IMR-90 (cell line): ENCODE measurements at regions not wholly inside any gene's neighbourhood (a gene's known extent, or its start where the extent isn't known, plus 50 kb on each side); places are given as distances from the start of the nearest gene placed in this dataset.
A peak's percentile ranks its signal among the peaks of the same experiment; 100 is the strongest.

Experiments
- ATAC-seq: fragments of 200-7000 bp; cut with Tn5 transposase; 2 replicates; pipeline ENCODE4 v1.9.1; 2020; ENCODE audit warnings: low read depth, mild to moderate bottlenecking, moderate library complexity
- BruUV-seq: library from RNA; stranded (reverse); fragments of 400-500 nt; replicated peaks from 2 replicates; lab custom pipeline; 2021; lab: Mats Ljungman, UMichigan
- CTCF ChIA-PET: fragments of 300-600 bp; formaldehyde crosslinking; extraction: SDS; loops from one replicate; lab custom pipeline; 2021; ENCODE audit warnings: antibody characterized with exemption; lab: Yijun Ruan, JAX
- POLR2A ChIA-PET: fragments of 300-600 bp; sonication (Branson Sonifier 250); formaldehyde crosslinking; loops from one replicate; lab custom pipeline; 2022; ENCODE audit warnings: antibody characterized with exemption; ENCODE audit not compliant: unreplicated experiment; lab: Charles Lee
- DNase-seq: peaks from one replicate; pipeline ENCODE4 v3.0.0; 2013
- H2AFZ ChIP-seq: replicated peaks from 2 replicates; pipeline ENCODE3; 2013; ENCODE audit warnings: low read length, mild to moderate bottlenecking; ENCODE audit not compliant: poor library complexity
- H2AK5ac ChIP-seq: 2 replicates; pipeline ENCODE4 v1.6.1; 2013; ENCODE audit warnings: low read depth, low read length, inconsistent platforms
- H2AK9ac ChIP-seq: replicated peaks from 2 replicates; pipeline ENCODE3; 2013; ENCODE audit warnings: mild to moderate bottlenecking, low read depth, low read length, moderate library complexity; ENCODE audit not compliant: poor library complexity
- H2BK120ac ChIP-seq: 2 replicates; pipeline ENCODE4 v1.6.1; 2013; ENCODE audit warnings: low read depth, low read length, inconsistent platforms
- H2BK15ac ChIP-seq: 3 replicates; pipeline ENCODE4 v1.6.1; 2013; ENCODE audit warnings: low read depth, low read length, inconsistent platforms
- H2BK20ac ChIP-seq: 2 replicates; pipeline ENCODE4 v1.6.1; 2013; ENCODE audit warnings: low read depth, mild to moderate bottlenecking, inconsistent platforms, low read length, moderate library complexity
- H2BK5ac ChIP-seq: 2 replicates; pipeline ENCODE4 v1.6.1; 2013; ENCODE audit warnings: mild to moderate bottlenecking, low read depth, low read length, inconsistent platforms; ENCODE audit not compliant: poor library complexity, severe bottlenecking
- H3K14ac ChIP-seq: replicated peaks from 2 replicates; pipeline ENCODE4 v1.6.1; 2013; ENCODE audit warnings: low read depth, low read length, inconsistent platforms
- H3K18ac ChIP-seq: 2 replicates; pipeline ENCODE4 v1.6.1; 2013; ENCODE audit warnings: low read depth, low read length, control low read depth
- H3K23ac ChIP-seq: 2 replicates; pipeline ENCODE4 v1.6.1; 2013; ENCODE audit warnings: low read depth, low read length, inconsistent platforms
- H3K27ac ChIP-seq: 2 replicates; pipeline ENCODE4 v1.5.1; 2013; ENCODE audit warnings: mild to moderate bottlenecking, control low read depth, low read length; ENCODE audit not compliant: insufficient read depth
- H3K27me3 ChIP-seq: 2 replicates; pipeline ENCODE4 v1.6.1; 2013; ENCODE audit warnings: low read length; ENCODE audit not compliant: control insufficient read depth, insufficient read depth
- H3K36me3 ChIP-seq: 2 replicates; pipeline ENCODE4 v1.6.1; 2013; ENCODE audit warnings: low read length, mixed read lengths; ENCODE audit not compliant: control insufficient read depth, insufficient read depth
- H3K4ac ChIP-seq: 2 replicates; pipeline ENCODE4 v1.6.1; 2013; ENCODE audit warnings: low read depth, low read length, inconsistent platforms
- H3K4me1 ChIP-seq: 2 replicates; pipeline ENCODE4 v1.6.1; 2013; ENCODE audit warnings: low read length, mixed read lengths; ENCODE audit not compliant: control insufficient read depth, insufficient read depth
- H3K4me2 ChIP-seq: 2 replicates; pipeline ENCODE4 v1.6.1; 2013; ENCODE audit warnings: low read depth, mild to moderate bottlenecking, control low read depth, low read length, moderate library complexity
- H3K4me3 ChIP-seq: 2 replicates; pipeline ENCODE4 v1.5.1; 2013; ENCODE audit warnings: low read depth, mild to moderate bottlenecking, control low read depth, low read length, moderate library complexity; ENCODE audit not compliant: insufficient read depth
- H3K56ac ChIP-seq: 2 replicates; pipeline ENCODE4 v1.6.1; 2013; ENCODE audit warnings: low read length, inconsistent platforms; ENCODE audit not compliant: insufficient read depth; ENCODE audit errors: extremely low read depth
- H3K79me1 ChIP-seq, 2 experiments: 2 replicates each; pipeline ENCODE4 v1.6.1; 2013; ENCODE audit warnings: low read length in 2 of 2, inconsistent platforms in 1 of 2, low read depth in 1 of 2
- H3K9ac ChIP-seq: 2 replicates; pipeline ENCODE4 v1.6.1; 2013; ENCODE audit warnings: low read depth, low read length, control low read depth
- H3K9me1 ChIP-seq: 2 replicates; pipeline ENCODE4 v1.6.1; 2013; ENCODE audit warnings: low read length, inconsistent platforms; ENCODE audit not compliant: insufficient read depth
- H3K9me3 ChIP-seq: 2 replicates; pipeline ENCODE4 v1.6.1; 2013; ENCODE audit warnings: low read length; ENCODE audit not compliant: control insufficient read depth, insufficient read depth
- H4K20me1 ChIP-seq: 2 replicates; pipeline ENCODE4 v1.6.1; 2013; ENCODE audit warnings: low read length, inconsistent platforms; ENCODE audit not compliant: insufficient read depth
- H4K5ac ChIP-seq: 2 replicates; pipeline ENCODE4 v1.6.1; 2013; ENCODE audit warnings: mild to moderate bottlenecking, low read depth, low read length, control low read depth
- H4K8ac ChIP-seq, 2 experiments: 2 replicates each; pipeline ENCODE4 v1.6.1; 2013; ENCODE audit warnings: low read depth in 2 of 2, low read length in 2 of 2, control low read depth in 1 of 2, inconsistent platforms in 1 of 2
- H4K91ac ChIP-seq: 2 replicates; pipeline ENCODE4 v1.6.1; 2013; ENCODE audit warnings: low read depth, low read length, inconsistent platforms; ENCODE audit not compliant: insufficient read depth
- CEBPB ChIP-seq: IDR thresholded peaks from 2 replicates; pipeline ENCODE4 v1.6.1; 2012; ENCODE audit warnings: low read depth, low read length, improper control_type of control experiment
- CHD1 ChIP-seq: IDR thresholded peaks from 2 replicates; pipeline ENCODE4 v1.6.1; 2012; ENCODE audit warnings: low read depth, low read length, improper control_type of control experiment
- MAFK ChIP-seq: IDR thresholded peaks from 2 replicates; pipeline ENCODE4 v1.6.1; 2012; ENCODE audit warnings: low read depth, low read length, improper control_type of control experiment
- NFE2L2 ChIP-seq: fragments of 150-350 bp; IDR thresholded peaks from 2 replicates; pipeline ENCODE4 v1.6.1; 2016; ENCODE audit warnings: low read depth, mild to moderate bottlenecking, low read length
- RCOR1 ChIP-seq: IDR thresholded peaks from 2 replicates; pipeline ENCODE4 v1.6.1; 2012; ENCODE audit warnings: mild to moderate bottlenecking, low read length, improper control_type of control experiment; ENCODE audit not compliant: insufficient replicate concordance
- dilution Hi-C: fragments of 300-500 bp; cut with HindIII; formaldehyde crosslinking; loops from one replicate; pipeline ENCODE4 v1.14.3; 2018; ENCODE audit warnings: low sequenced_read_pairs; ENCODE audit not compliant: unreplicated experiment
- in situ Hi-C: fragments of 300-500 bp; cut with MboI; formaldehyde crosslinking; loops from 3 replicates; pipeline ENCODE4 v1.14.3; 2019; ENCODE audit warnings: low sequenced_read_pairs, inconsistent platforms, mixed read lengths
- intact Hi-C: fragments of 100-400 bp; cut with micrococcal nuclease; formaldehyde crosslinking; loops from 2 replicates; pipeline ENCODE4 v1.10.0; 2022

DNA sequence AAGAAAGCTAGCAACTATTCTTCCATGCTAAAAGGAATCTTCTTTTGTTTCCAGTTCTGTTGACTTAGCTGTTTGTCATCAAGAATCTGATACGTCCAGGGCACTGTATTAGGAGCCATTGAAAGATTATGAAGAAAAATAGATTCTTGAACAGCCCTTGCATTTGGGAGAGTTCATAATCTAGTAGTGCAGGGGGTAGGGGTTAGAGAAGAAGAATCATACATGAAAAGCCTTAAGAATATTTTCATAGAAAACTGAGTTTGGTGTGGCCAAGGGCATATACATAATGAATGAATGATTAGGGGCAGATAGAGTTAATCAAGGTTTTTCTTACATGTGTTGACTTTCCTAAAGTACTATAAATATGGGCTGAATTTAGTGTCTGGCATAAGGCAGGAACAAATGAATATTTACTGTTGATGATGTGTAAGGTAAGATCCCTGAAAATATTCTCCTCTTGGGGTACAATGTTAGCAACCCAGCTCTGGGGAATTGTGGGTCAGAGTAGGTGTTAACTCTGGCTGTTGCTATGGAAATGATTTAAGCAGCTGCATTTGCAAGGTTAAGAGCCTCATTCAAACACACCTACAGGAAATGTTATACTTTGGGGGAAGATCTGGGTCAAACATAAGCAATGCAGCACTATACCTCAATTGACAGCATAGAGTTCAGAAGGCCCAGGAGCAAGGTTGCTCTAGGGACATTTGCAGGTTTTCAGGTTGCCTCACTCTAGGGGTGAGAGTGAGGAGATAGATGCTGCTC lies 667.3 kb upstream of the CITED2 start (continued):
- TF ChIP-seq NFE2L2 = no peak

DNA sequence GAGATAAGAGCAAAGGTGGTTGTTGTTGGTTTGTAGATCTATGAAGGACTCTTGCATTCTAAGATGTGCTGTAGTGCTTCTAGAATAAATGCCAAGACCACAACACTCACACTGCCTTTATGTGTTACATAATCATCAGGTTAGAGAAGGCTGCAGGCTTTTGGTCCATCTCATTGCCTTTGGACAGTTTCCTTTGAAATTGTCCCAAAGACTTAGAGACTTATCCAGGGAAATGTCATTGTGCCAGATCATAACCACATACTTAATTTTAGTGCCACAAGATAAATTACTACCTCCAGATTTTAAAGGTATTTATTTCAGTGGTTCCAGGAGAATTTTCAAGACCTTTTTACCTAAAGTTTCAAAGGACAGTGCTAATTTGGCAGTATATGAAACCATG lies 666.6 kb upstream of the CITED2 start:
- Histone ChIP-seq H3K36me3 (no peaks in the 10 kb centered on the region), H4K8ac (0 out of 4 replicates have a peak overlapping the region, but pooled peaks of 1 of the 2 experiments have one; percentile 34), H4K20me1 (no peaks in the 10 kb centered on the region), H3K9me1 (peaks cover 6% of the 10 kb centered on the region; the same call in 1 of the 2 replicates), H3K18ac (peak overlapping the region; percentile 82; the same call in 1 of the 2 replicates), H3K27ac (no peak overlapping the region), H3K4me3 (no peak overlapping the region), H3K4ac (0 out of 2 replicates have a peak overlapping the region, but pooled peaks have one; percentile 12), H3K27me3 (no peaks in the 10 kb centered on the region), H3K4me2 (no peak overlapping the region), H4K91ac (no peak overlapping the region), H2BK5ac (no peak overlapping the region), H2BK120ac (peak overlapping the region; percentile 39; the same call in 1 of the 2 replicates), H3K23ac (no peak overlapping the region; the same call in 1 of the 2 replicates), H3K4me1 (peaks cover 7% of the 10 kb centered on the region), H4K5ac (peak overlapping the region; percentile 75; the same call in 1 of the 2 replicates), H2AFZ (no peak overlapping the region), H2BK20ac (peak overlapping the region; percentile 52), H3K14ac (0 out of 2 replicates have a peak overlapping the region, but pooled peaks have one; percentile 41), H3K9ac (no peak overlapping the region), H3K9me3 (peaks cover 4% of the 10 kb centered on the region; the same call in 1 of the 2 replicates), H2BK15ac (peak overlapping the region; percentile 68; the same call in 2 of the 3 replicates), H2AK9ac (no peak overlapping the region), H3K79me1 (no peaks in the 10 kb centered on the region; a peak in 1 of 4 replicates), H3K56ac (no peak overlapping the region), H2AK5ac (peak overlapping the region; percentile 21; the same call in 1 of the 2 replicates)
- intact Hi-C loops (no loop called here), in situ Hi-C loops (loop anchor here (10.0 kb wide), 1 partner anchor 666 kb away; the partner anchor contains the start of gene CITED2), dilution Hi-C loops (no loop called here)
- DNase-seq (no peak), ATAC-seq (no peak)
- no TSS peak for BruUV-seq
- TF ChIP-seq MAFK = no peak
- TF ChIP-seq CHD1 = no peak
- TF ChIP-seq RCOR1 = no peak
- no peak for TF ChIP-seq CEBPB
- CTCF ChIA-PET = no interaction called here
- POLR2A ChIA-PET = interaction anchor here (0.6 kb wide), 1 partner anchor 786 kb away, joined by 3 read pairs; no protein-coding TSS in a partner anchor
